ENCODE measurements at regions not wholly inside any gene's neighbourhood (a gene's known extent, or its start where the extent isn't known, plus 50 kb on each side); places are given as distances from the start of the nearest gene placed in this dataset.

GRCh38 chr3:65026151-65026550 lies 338.4 kb upstream of the ADAMTS9 start:
- no peaks in the 10 kb centered on the region for H4K20me1 ChIP-seq (ENCODE audit: insufficient read depth)
- POLR2A ChIA-PET: no interaction called here
- no peaks in the 10 kb centered on the region; the same call in 1 of the 2 replicates for H3K27me3 ChIP-seq (ENCODE audit: insufficient read depth, low read length)
- BruUV-seq (replicated peaks): no TSS peak
- no peaks in the 10 kb centered on the region for H3K36me3 ChIP-seq (ENCODE audit: control insufficient read depth in 1 of 2, insufficient read depth in 2 of 2, low read length in 2 of 2)
- H3K9me3 ChIP-seq (ENCODE audit: control insufficient read depth in 1 of 2, insufficient read depth in 1 of 2, low read depth in 1 of 2, low read length in 2 of 2): no peaks in the 10 kb centered on the region
- TF ChIP-seq ATF3 (IDR thresholded peaks at IDR 0.05) (no peak), SRF (IDR thresholded peaks at IDR 0.05; ENCODE audit: low read depth) (no peak), EZH2phosphoT487 (IDR thresholded peaks at IDR 0.05; ENCODE audit: borderline replicate concordance) (no peak), FOSL1 (IDR thresholded peaks at IDR 0.05; ENCODE audit: low read depth) (no peak), SP1 (IDR thresholded peaks at IDR 0.05; ENCODE audit: low read depth) (no peak), TCF7L2 (IDR thresholded peaks at IDR 0.05; ENCODE audit: borderline replicate concordance, extremely low read depth, insufficient read depth, insufficient read length) (no peak), POLR2AphosphoS5 (IDR thresholded peaks at IDR 0.05; ENCODE audit: low read depth, low read length) (no peak), ZNF274 (IDR thresholded peaks at IDR 0.05; ENCODE audit: low read depth, low read length) (no peak), MAX (IDR thresholded peaks at IDR 0.05) (no peak), RAD21 (IDR thresholded peaks at IDR 0.05; ENCODE audit: low read depth) (no peak), ZBTB33 (IDR thresholded peaks at IDR 0.05; ENCODE audit: extremely low read depth, insufficient replicate concordance, low read length) (no peak), POLR2A (IDR thresholded peaks at IDR 0.05; ENCODE audit: borderline replicate concordance, extremely low read depth, insufficient read depth, insufficient read length) (no peak)
- ATAC-seq (no peak), DNase-seq (ENCODE audit: low read depth, low spot score) (no peak)
- no peaks in the 10 kb centered on the region for H3K79me2 ChIP-seq (ENCODE audit: insufficient read depth, low read length)
- no peak overlapping the region for H3K4me2 ChIP-seq (ENCODE audit: low read length)
- no peak overlapping the region for H3K4me3 ChIP-seq (replicated peaks in 1 of 2; ENCODE audit: low read depth in 1 of 2, low read length in 2 of 2)
- no peaks in the 10 kb centered on the region for H3K9me2 ChIP-seq (ENCODE audit: insufficient read depth)
- H3K9ac ChIP-seq (ENCODE audit: low read length): no peak overlapping the region
- H3K27ac ChIP-seq (ENCODE audit: low read depth, low read length): no peak overlapping the region
- CTCF ChIA-PET: no interaction called here
- intact Hi-C loops (cut with micrococcal nuclease): no loop called here
- no peak overlapping the region for H2AFZ ChIP-seq (ENCODE audit: low read depth, low read length, poor library complexity, severe bottlenecking)
- RAD21 ChIA-PET (ENCODE audit: low non-redundant PET in 1 of 2, low total read pairs in 2 of 2, uncharacterized antibody in 2 of 2, unreplicated experiment in 2 of 2): no interaction called here
- no peaks in the 10 kb centered on the region for H3K4me1 ChIP-seq (ENCODE audit: control insufficient read depth in 1 of 2, insufficient read depth in 2 of 2, low read length in 2 of 2)
